ENCODE measurements at regions not wholly inside any gene's neighbourhood (a gene's known extent, or its start where the extent isn't known, plus 50 kb on each side); places are given as distances from the start of the nearest gene placed in this dataset.

DNA sequence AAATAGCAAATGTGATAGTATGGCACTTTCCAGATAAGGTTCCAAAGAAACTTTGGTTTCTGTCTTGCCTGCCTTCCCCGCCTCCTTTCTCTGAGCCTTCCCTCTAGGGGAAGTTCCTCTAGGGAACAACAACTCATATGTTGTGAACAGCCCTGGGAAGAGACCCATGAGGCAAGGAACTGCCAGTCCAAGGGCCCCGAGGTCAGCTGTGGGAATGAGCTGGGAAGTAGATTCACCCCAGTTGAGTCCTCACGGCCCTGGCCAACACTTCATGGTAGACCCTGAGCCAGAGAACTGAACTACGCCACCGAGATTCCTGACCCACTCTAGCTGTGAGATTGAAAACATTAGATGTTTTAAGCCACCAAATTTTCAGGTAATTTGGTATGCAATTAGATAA lies 154.5 kb upstream of the CCDC68 start:
- Mint-ChIP-seq H3K36me3 (no peaks in the 10 kb centered on the region), H3K27ac (no peak overlapping the region), H3K4me3 (no peak overlapping the region), H3K4me1 (no peaks in the 10 kb centered on the region), H3K9me3 (ENCODE audit: low read depth) (no peaks in the 10 kb centered on the region), H3K27me3 (no peaks in the 10 kb centered on the region)
- ATAC-seq (no peak), DNase-seq (no peak)
- CTCF ChIA-PET, result no interaction called here

DNA sequence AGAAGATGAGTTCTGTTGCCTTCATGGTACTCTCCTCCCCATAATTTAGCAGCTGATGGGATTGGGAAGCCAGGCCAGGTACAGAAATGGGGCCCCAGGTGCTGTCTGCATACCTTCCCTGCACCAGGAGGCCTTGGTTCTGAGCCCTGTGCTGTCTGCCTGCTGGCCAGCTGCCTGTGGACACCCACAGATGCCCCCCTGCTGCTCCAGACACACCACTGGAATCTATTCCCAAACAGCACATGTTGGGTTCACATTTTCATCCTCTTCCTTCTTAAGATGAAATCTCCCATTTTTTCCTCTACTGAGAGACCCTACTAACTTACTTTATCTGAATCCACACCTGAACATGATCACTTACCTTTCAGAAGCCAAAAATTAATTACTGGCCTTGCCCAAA lies 152.0 kb upstream of the CCDC68 start:
- no peaks in the 10 kb centered on the region for H3K9me3 Mint-ChIP-seq (ENCODE audit: low read depth)
- H3K36me3 Mint-ChIP-seq, result no peaks in the 10 kb centered on the region
- ATAC-seq (no peak), DNase-seq (no peak)
- CTCF ChIA-PET, result no interaction called here
- no peaks in the 10 kb centered on the region for H3K27me3 Mint-ChIP-seq
- no peak overlapping the region for H3K27ac Mint-ChIP-seq
- H3K4me3 Mint-ChIP-seq, result no peak overlapping the region
- H3K4me1 Mint-ChIP-seq, result no peaks in the 10 kb centered on the region

DNA sequence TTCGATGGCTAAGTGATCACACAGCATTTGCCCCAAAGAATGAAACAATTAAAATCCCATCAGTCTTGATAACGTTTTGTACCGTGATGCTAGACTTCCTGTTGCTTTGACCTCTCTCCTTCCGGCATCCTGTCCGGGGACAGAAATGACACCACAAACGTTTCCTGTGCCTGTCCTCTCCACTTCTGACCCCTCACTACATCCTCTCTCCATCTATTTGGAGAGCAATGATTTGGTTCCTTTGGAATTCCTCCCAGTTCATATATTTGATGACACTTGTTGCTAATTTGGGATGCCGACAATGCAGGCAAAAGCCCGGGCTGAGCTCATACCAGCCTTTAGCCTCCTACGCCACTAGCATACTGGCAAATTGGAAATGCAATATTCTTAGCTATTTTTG lies 151.2 kb upstream of the CCDC68 start:
- no peak overlapping the region for H3K27ac Mint-ChIP-seq
- H3K4me1 Mint-ChIP-seq, result no peaks in the 10 kb centered on the region
- H3K9me3 Mint-ChIP-seq (ENCODE audit: low read depth), result no peaks in the 10 kb centered on the region
- no peak for DNase-seq
- no peak for ATAC-seq
- CTCF ChIA-PET, result no interaction called here
- H3K4me3 Mint-ChIP-seq, result no peak overlapping the region
- H3K27me3 Mint-ChIP-seq, result no peaks in the 10 kb centered on the region
- no peaks in the 10 kb centered on the region for H3K36me3 Mint-ChIP-seq

- DNase-seq, result no peak
- CTCF ChIA-PET, result interaction anchor here (0.6 kb wide), 1 partner anchor 19 kb away, joined by 3 read pairs; no protein-coding TSS in a partner anchor
- H3K9me3 Mint-ChIP-seq (ENCODE audit: low read depth), result no peaks in the 10 kb centered on the region
- no peak overlapping the region for H3K4me3 Mint-ChIP-seq
- no peak overlapping the region for H3K27ac Mint-ChIP-seq
- no peaks in the 10 kb centered on the region for H3K36me3 Mint-ChIP-seq
- ATAC-seq, result no peak
- H3K4me1 Mint-ChIP-seq, result no peaks in the 10 kb centered on the region
- no peaks in the 10 kb centered on the region for H3K27me3 Mint-ChIP-seq
These were observed 150.7 kb upstream of the CCDC68 start for GRCh38 chr18:55109818-55110414.

DNA sequence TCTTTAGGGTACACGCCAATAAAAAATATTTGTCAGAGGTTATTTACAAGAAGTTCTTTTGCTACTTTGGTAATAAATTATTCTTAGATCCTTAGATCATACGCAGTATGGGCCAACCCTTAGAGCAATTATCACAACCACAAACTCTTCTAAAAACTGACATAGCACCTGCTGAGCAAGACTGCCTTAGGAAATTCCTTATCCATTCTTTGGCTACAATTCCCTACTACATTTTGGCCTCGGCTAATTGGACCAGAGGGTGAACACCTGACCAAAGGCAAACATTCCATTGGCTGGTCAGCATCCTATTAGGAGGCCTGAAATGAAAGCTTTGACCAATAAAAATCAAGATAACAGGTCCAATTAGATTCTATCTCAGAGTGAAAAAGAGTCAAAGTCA lies 147.6 kb upstream of the CCDC68 start:
- no peaks in the 10 kb centered on the region for H3K36me3 Mint-ChIP-seq

GRCh38 chr18:55106466-55106865 lies 147.2 kb upstream of the CCDC68 start:
- ATAC-seq (no peak), DNase-seq (no peak)
- CTCF ChIA-PET, result no interaction called here
- Mint-ChIP-seq H3K27me3 (no peaks in the 10 kb centered on the region), H3K36me3 (no peaks in the 10 kb centered on the region), H3K27ac (no peak overlapping the region), H3K4me3 (no peak overlapping the region), H3K4me1 (no peaks in the 10 kb centered on the region), H3K9me3 (ENCODE audit: low read depth) (no peaks in the 10 kb centered on the region)

More for the DNA sequence above, 147.6 kb upstream of the CCDC68 start:
- no peak for ATAC-seq
- H3K4me3 Mint-ChIP-seq, result no peak overlapping the region
- no peaks in the 10 kb centered on the region for H3K27me3 Mint-ChIP-seq
- DNase-seq, result no peak
- H3K4me1 Mint-ChIP-seq, result no peaks in the 10 kb centered on the region
- no peaks in the 10 kb centered on the region for H3K9me3 Mint-ChIP-seq (ENCODE audit: low read depth)
- CTCF ChIA-PET, result no interaction called here
- no peak overlapping the region for H3K27ac Mint-ChIP-seq

DNA sequence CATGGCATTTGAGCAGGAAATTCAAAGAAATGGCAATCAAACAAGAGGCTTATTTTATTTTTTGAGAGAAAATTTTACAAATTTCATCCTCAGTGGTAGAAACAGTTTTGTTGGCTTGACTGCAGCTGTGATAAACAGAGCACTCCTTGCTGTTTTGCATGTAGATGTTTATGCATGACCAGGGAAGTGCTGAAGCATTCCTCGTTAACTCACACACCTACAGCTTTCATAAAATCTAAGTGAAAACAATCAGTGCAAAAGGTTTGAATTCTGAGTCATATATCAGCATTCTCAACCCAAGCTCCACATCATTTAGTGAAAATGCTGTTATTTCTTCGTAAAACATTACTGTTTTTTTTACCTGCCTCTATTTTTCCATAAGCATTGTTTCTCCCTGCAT lies 146.6 kb upstream of the CCDC68 start:
- no peak for DNase-seq
- CTCF ChIA-PET, result no interaction called here
- no peaks in the 10 kb centered on the region for H3K36me3 Mint-ChIP-seq
- ATAC-seq, result no peak
- H3K4me1 Mint-ChIP-seq, result no peaks in the 10 kb centered on the region
- H3K9me3 Mint-ChIP-seq (ENCODE audit: low read depth), result no peaks in the 10 kb centered on the region
- no peak overlapping the region for H3K4me3 Mint-ChIP-seq
- no peaks in the 10 kb centered on the region for H3K27me3 Mint-ChIP-seq
- no peak overlapping the region for H3K27ac Mint-ChIP-seq

DNA sequence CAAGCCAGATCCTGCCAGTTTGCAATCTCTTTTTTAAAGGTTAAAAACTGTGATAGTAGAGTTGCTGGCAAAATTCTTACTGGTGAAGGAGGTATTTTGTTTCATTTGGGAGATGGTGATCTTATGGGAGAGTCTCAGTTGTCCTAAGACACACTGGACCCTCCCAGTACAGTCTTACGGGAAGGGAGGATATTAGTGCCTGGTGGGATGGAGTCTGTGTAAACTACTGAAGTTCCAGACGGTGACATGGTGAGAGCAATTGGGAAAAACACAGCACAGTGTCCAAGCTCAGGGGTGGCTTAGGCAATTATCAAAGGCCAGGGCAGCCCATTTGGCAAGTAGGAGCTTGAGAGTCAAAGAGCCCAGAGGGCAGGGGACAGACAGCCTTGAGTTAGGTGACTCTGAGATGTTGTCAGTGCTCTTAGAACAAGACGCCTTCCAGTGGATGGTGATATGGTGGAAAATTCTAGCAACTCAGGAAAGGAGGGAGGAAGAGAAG lies 143.7 kb upstream of the CCDC68 start:
- no peaks in the 10 kb centered on the region for H3K4me1 Mint-ChIP-seq
- H3K27me3 Mint-ChIP-seq, result no peaks in the 10 kb centered on the region
- no peak overlapping the region for H3K4me3 Mint-ChIP-seq
- no peaks in the 10 kb centered on the region for H3K9me3 Mint-ChIP-seq (ENCODE audit: low read depth)
- no peaks in the 10 kb centered on the region for H3K36me3 Mint-ChIP-seq
- CTCF ChIA-PET, result no interaction called here
- DNase-seq (no peak), ATAC-seq (no peak)
- H3K27ac Mint-ChIP-seq, result no peak overlapping the region

DNA sequence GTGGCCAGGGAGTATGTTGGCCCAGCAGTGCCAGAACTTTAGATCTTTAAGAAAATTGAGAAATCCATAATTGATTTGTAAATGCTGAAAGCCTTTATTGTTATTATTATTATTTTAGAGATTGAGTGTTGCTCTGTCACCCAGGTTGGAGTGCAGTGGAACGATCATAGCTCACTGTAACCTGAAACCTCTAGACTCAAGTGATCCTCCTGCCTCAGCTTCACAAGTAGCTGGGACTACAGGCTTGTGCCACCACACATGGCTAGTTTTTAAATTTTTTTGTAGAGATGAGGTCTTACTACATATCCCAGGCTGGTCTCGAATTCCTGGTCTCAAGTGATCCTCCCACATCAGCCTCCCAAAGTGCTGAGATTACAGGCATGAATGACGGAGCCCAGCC lies 143.2 kb upstream of the CCDC68 start:
- Mint-ChIP-seq H3K4me3 (no peak overlapping the region), H3K27me3 (no peaks in the 10 kb centered on the region), H3K4me1 (no peaks in the 10 kb centered on the region), H3K9me3 (ENCODE audit: low read depth) (no peaks in the 10 kb centered on the region), H3K27ac (no peak overlapping the region), H3K36me3 (no peaks in the 10 kb centered on the region)
- ATAC-seq (no peak), DNase-seq (no peak)
- CTCF ChIA-PET, result no interaction called here

GRCh38 chr18:55101458-55101824 lies 142.2 kb upstream of the CCDC68 start:
- H3K27ac Mint-ChIP-seq, result no peak overlapping the region
- CTCF ChIA-PET, result no interaction called here
- no peaks in the 10 kb centered on the region for H3K4me1 Mint-ChIP-seq
- no peak for DNase-seq
- H3K4me3 Mint-ChIP-seq, result no peak overlapping the region
- no peaks in the 10 kb centered on the region for H3K27me3 Mint-ChIP-seq
- no peaks in the 10 kb centered on the region for H3K36me3 Mint-ChIP-seq
- H3K9me3 Mint-ChIP-seq (ENCODE audit: low read depth), result no peaks in the 10 kb centered on the region
- no peak for ATAC-seq

GRCh38 chr18:55100817-55101457 lies 141.7 kb upstream of the CCDC68 start:
- no peaks in the 10 kb centered on the region for H3K4me1 Mint-ChIP-seq
- DNase-seq, result no peak
- H3K27me3 Mint-ChIP-seq, result no peaks in the 10 kb centered on the region
- no peak overlapping the region for H3K27ac Mint-ChIP-seq
- CTCF ChIA-PET, result no interaction called here
- ATAC-seq, result no peak
- no peaks in the 10 kb centered on the region for H3K36me3 Mint-ChIP-seq
- no peak overlapping the region for H3K4me3 Mint-ChIP-seq
- no peaks in the 10 kb centered on the region for H3K9me3 Mint-ChIP-seq (ENCODE audit: low read depth)

DNA sequence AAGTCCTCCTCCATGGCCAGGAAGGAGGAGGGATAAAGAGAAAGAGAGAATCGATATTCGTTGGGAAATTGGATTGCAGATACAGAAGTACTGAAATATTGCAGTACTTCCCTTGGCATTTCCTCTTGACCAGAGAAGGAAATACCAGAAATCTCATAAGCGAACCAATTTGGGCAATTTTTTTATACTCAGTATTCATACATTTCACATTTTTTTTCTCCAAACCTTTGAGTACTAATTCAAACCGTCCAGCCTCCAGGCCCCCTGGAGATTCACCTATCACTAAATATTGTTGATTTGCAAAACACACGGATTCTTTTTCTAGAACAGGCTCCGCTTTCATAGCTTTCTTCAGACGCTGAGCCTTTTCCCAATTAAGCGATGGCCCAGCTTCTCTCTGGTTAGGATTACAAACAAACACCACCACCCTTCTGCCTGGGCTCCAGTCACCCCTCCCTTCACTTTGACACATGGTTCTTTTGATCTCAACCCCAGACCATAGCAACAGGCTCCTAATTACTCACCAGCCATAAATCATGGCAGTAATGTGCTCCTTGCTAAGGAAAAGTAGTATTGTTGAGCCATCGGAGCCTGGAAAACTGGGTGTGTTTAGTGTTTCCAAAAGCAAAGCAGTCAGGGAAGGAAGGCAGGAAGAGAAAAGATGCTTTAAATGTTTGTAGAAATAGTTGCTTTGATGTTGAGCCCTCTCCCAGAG lies 138.4 kb upstream of the CCDC68 start:
- no peak overlapping the region for H3K4me3 Mint-ChIP-seq
- no peaks in the 10 kb centered on the region for H3K36me3 Mint-ChIP-seq
- ATAC-seq (no peak), DNase-seq (no peak)
- H3K9me3 Mint-ChIP-seq (ENCODE audit: low read depth), result no peaks in the 10 kb centered on the region
- no peak overlapping the region for H3K27ac Mint-ChIP-seq
- H3K4me1 Mint-ChIP-seq, result no peaks in the 10 kb centered on the region
- CTCF ChIA-PET, result no interaction called here
- H3K27me3 Mint-ChIP-seq, result no peaks in the 10 kb centered on the region

GRCh38 chr18:55096263-55096951 lies 137.1 kb upstream of the CCDC68 start:
- H3K36me3 Mint-ChIP-seq, result no peaks in the 10 kb centered on the region
- ATAC-seq, result no peak
- no peak overlapping the region for H3K27ac Mint-ChIP-seq
- no peak overlapping the region for H3K4me3 Mint-ChIP-seq
- DNase-seq, result no peak
- H3K4me1 Mint-ChIP-seq, result no peaks in the 10 kb centered on the region
- H3K27me3 Mint-ChIP-seq, result no peaks in the 10 kb centered on the region
- CTCF ChIA-PET, result no interaction called here
- H3K9me3 Mint-ChIP-seq (ENCODE audit: low read depth), result no peaks in the 10 kb centered on the region

DNA sequence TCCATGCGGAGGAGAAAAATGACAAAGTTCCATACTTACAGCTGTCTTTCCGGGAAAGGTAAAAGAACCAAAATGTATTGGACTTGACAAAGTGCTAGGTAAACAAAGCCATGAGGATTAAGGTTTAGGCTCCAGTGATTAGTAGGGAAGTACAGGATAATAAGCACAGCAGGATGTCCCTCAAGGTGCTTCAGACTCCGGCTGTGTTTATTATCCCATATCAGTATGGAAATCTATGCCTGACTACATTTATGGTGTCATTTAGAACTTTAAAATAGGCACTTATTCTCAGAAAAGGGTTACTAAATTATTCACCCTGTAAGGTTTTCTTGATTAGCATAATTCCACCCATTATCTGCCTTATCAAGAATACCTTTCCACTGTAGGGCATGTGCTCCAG lies 136.3 kb upstream of the CCDC68 start:
- Mint-ChIP-seq H3K27me3 (no peaks in the 10 kb centered on the region), H3K36me3 (no peaks in the 10 kb centered on the region), H3K9me3 (ENCODE audit: low read depth) (no peaks in the 10 kb centered on the region), H3K4me1 (no peaks in the 10 kb centered on the region), H3K4me3 (no peak overlapping the region), H3K27ac (no peak overlapping the region)
- DNase-seq (no peak), ATAC-seq (no peak)
- CTCF ChIA-PET, result no interaction called here

All from activated CD8-positive, alpha-beta memory T cell treated with anti-CD3 and anti-CD28 coated beads, Interleukin-2, amount 10 ng/mL, durations not matched to agents 7 days and 5 days (primary cell).